H1 (cell line): ENCODE measurements at regions not wholly inside any gene's neighbourhood (a gene's known extent, or its start where the extent isn't known, plus 50 kb on each side); places are given as distances from the start of the nearest gene placed in this dataset.

Experiments used
- CTCF ChIA-PET: fragments of 300-600 bp; sonication (Branson Sonifier 250); formaldehyde crosslinking; loops from one replicate; lab custom pipeline; 2021; ENCODE audit not compliant: partially characterized antibody; lab: Charles Lee
- POLR2A ChIA-PET: fragments of 300-600 bp; sonication (Branson Sonifier 250); formaldehyde crosslinking; loops from one replicate; lab custom pipeline; 2021; ENCODE audit warnings: inconsistent platforms; ENCODE audit not compliant: partially characterized antibody; lab: Charles Lee
- DNase-seq, 2 experiments: peaks; one replicate each; pipeline versions ENCODE4 v3.0.0 to v3.0.0-alpha.2; 2010 to 2022; ENCODE audit warnings: low spot score in 2 of 2, low read depth in 1 of 2, mixed read lengths in 1 of 2
- FAIRE-seq: peaks from 2 replicates; lab custom pipeline; 2011; peaks lifted over from hg19 to GRCh38; lab: Jason Lieb, UNC
- H2AFZ ChIP-seq: 2 replicates; pipeline ENCODE4 v1.8.1; 2012; ENCODE audit warnings: low read length, inconsistent platforms
- H2AK5ac ChIP-seq: 2 replicates; pipeline ENCODE4 v1.6.1; 2013; ENCODE audit warnings: low read depth, low read length
- H2BK120ac ChIP-seq: replicated peaks from 2 replicates; pipeline ENCODE3; 2013; ENCODE audit warnings: low read depth, low read length, inconsistent platforms
- H2BK12ac ChIP-seq: 2 replicates; pipeline ENCODE4 v1.6.1; 2013; ENCODE audit warnings: low read depth, low read length
- H2BK15ac ChIP-seq: 2 replicates; pipeline ENCODE4 v1.6.1; 2013; ENCODE audit warnings: low read length
- H2BK20ac ChIP-seq: 2 replicates; pipeline ENCODE4 v1.6.1; 2013; ENCODE audit warnings: low read length
- H2BK5ac ChIP-seq: 2 replicates; pipeline ENCODE4 v1.6.1; 2013; ENCODE audit warnings: low read depth, low read length
- H3K14ac ChIP-seq: 2 replicates; pipeline ENCODE4 v1.6.1; 2013; ENCODE audit warnings: inconsistent platforms; ENCODE audit not compliant: insufficient read length
- H3K18ac ChIP-seq: 2 replicates; pipeline ENCODE4 v1.6.1; 2013; ENCODE audit warnings: low read length; ENCODE audit errors: extremely low read depth
- H3K23ac ChIP-seq: 2 replicates; pipeline ENCODE4 v1.6.1; 2013; ENCODE audit warnings: inconsistent platforms; ENCODE audit not compliant: insufficient read length
- H3K23me2 ChIP-seq: 2 replicates; pipeline ENCODE4 v1.6.1; 2013; ENCODE audit warnings: low read depth, low read length
- H3K27ac ChIP-seq: 2 replicates; pipeline ENCODE4 v1.6.1; 2011; ENCODE audit warnings: low read depth, low read length, inconsistent platforms
- H3K27me3 ChIP-seq, 4 experiments: replicated peaks in 1 of 4; 1 replicate in 1 of 4; 2 replicates in 3 of 4; pipeline versions ENCODE4 v1.6.1 to v1.8.1; 2011 to 2013; ENCODE audit warnings: low read length in 3 of 4, mild to moderate bottlenecking in 3 of 4, inconsistent platforms in 2 of 4, mixed read lengths in 2 of 4, moderate library complexity in 1 of 4; ENCODE audit not compliant: control insufficient read depth in 3 of 4, insufficient read depth in 3 of 4; ENCODE audit errors: extremely low read depth in 1 of 4
- H3K36me3 ChIP-seq, 4 experiments: 2 replicates each; pipeline versions ENCODE4 v1.6.1 to v1.8.1; 2011 to 2013; ENCODE audit warnings: mild to moderate bottlenecking in 4 of 4, low read length in 3 of 4, moderate library complexity in 2 of 4, control low read depth in 1 of 4, inconsistent platforms in 1 of 4; ENCODE audit not compliant: insufficient read depth in 4 of 4, control insufficient read depth in 2 of 4
- H3K4ac ChIP-seq: replicated peaks from 2 replicates; pipeline ENCODE3; 2013; ENCODE audit warnings: low read length, low read depth, mixed read lengths, inconsistent platforms; ENCODE audit not compliant: insufficient read length
- H3K4me1 ChIP-seq, 4 experiments: replicated peaks in 1 of 4; 1 replicate in 1 of 4; 2 replicates in 3 of 4; pipeline versions ENCODE4 v1.6.1 to v1.8.1; 2011 to 2013; ENCODE audit warnings: low read length in 3 of 4, inconsistent platforms in 2 of 4, mixed read lengths in 1 of 4; ENCODE audit not compliant: insufficient read depth in 4 of 4, control insufficient read depth in 3 of 4
- H3K4me2 ChIP-seq, 2 experiments: 2 replicates each; pipeline versions ENCODE4 v1.6.1 to v1.8.1; 2011 to 2013; ENCODE audit warnings: low read depth in 2 of 2, low read length in 2 of 2, control low read depth in 1 of 2, inconsistent platforms in 1 of 2, mild to moderate bottlenecking in 1 of 2; ENCODE audit not compliant: insufficient read depth in 1 of 2
- H3K4me3 ChIP-seq, 4 experiments: fragments of 200-600, 300-600 bp in 1 of 4; sonication (generic), shearing (Covaris generic), sonication (Bioruptor Twin) in 1 of 4; 2 replicates each; pipeline versions ENCODE4 v1.5.1 to v1.8.1; 2011 to 2016; ENCODE audit warnings: low read length in 4 of 4, low read depth in 3 of 4, control low read depth in 2 of 4, inconsistent platforms in 2 of 4, mild to moderate bottlenecking in 2 of 4, mixed read lengths in 1 of 4, moderate library complexity in 1 of 4; ENCODE audit not compliant: insufficient read depth in 2 of 4; ENCODE audit errors: extremely low read depth in 1 of 4
- H3K56ac ChIP-seq: replicated peaks from 2 replicates; pipeline ENCODE3; 2013; ENCODE audit warnings: low read depth, mild to moderate bottlenecking, mixed read lengths, low read length, inconsistent platforms; ENCODE audit not compliant: insufficient read length
- H3K79me1 ChIP-seq: 2 replicates; pipeline ENCODE4 v1.6.1; 2013; ENCODE audit warnings: low read depth, low read length, control low read depth
- H3K79me2 ChIP-seq, 2 experiments: 2 replicates each; pipeline versions ENCODE4 v1.6.1 to v1.8.1; 2012 to 2013; ENCODE audit warnings: low read length in 2 of 2, mild to moderate bottlenecking in 2 of 2, inconsistent platforms in 1 of 2; ENCODE audit not compliant: insufficient read depth in 2 of 2, control insufficient read depth in 1 of 2
- H3K9ac ChIP-seq, 4 experiments: replicated peaks in 1 of 4; 1 replicate in 1 of 4; 2 replicates in 3 of 4; pipeline versions ENCODE4 v1.6.1 to v1.8.1; 2011 to 2013; ENCODE audit warnings: low read depth in 3 of 4, low read length in 3 of 4, control low read depth in 2 of 4, mild to moderate bottlenecking in 2 of 4, moderate library complexity in 2 of 4, inconsistent platforms in 1 of 4; ENCODE audit errors: extremely low read depth in 1 of 4
- H3K9me3 ChIP-seq, 2 experiments: 2 replicates each; pipeline versions ENCODE4 v1.6.1 to v1.8.1; 2012 to 2013; ENCODE audit warnings: mild to moderate bottlenecking in 2 of 2, moderate library complexity in 2 of 2, control low read depth in 1 of 2, inconsistent platforms in 1 of 2, low read depth in 1 of 2, low read length in 1 of 2, mixed read lengths in 1 of 2; ENCODE audit not compliant: insufficient read depth in 2 of 2
- H4K20me1 ChIP-seq, 2 experiments: replicated peaks in 1 of 2; 2 replicates each; pipeline versions ENCODE3 to v1.8.1; 2011 to 2013; ENCODE audit warnings: inconsistent platforms in 2 of 2, low read length in 2 of 2, mild to moderate bottlenecking in 1 of 2; ENCODE audit not compliant: insufficient read depth in 2 of 2, control insufficient read depth in 1 of 2
- H4K5ac ChIP-seq: 2 replicates; pipeline ENCODE4 v1.6.1; 2013; ENCODE audit warnings: low read length, low read depth, mixed read lengths, inconsistent platforms; ENCODE audit not compliant: insufficient read length
- H4K8ac ChIP-seq: 2 replicates; pipeline ENCODE4 v1.8.0; 2013; ENCODE audit warnings: mild to moderate bottlenecking, moderate library complexity, low read length, inconsistent platforms; ENCODE audit not compliant: insufficient read depth; ENCODE audit errors: extremely low read depth
- H4K91ac ChIP-seq: replicated peaks from 2 replicates; pipeline ENCODE3; 2013; ENCODE audit warnings: low read length, mixed read lengths, inconsistent platforms; ENCODE audit not compliant: insufficient read length
- BACH1 ChIP-seq: IDR thresholded peaks from 2 replicates; pipeline ENCODE4 v1.6.1; 2012; ENCODE audit warnings: low read length, improper control_type of control experiment
- CBX8 ChIP-seq: fragments of 300-800, 300-1000 bp; sonication (generic); IDR thresholded peaks from 2 replicates; pipeline ENCODE4 v1.7.1; 2016; ENCODE audit warnings: low read depth, low read length, borderline replicate concordance
- CTCF ChIP-seq, 3 experiments: IDR thresholded peaks; 1 replicate in 2 of 3; 2 replicates in 1 of 3; pipeline versions ENCODE4 v1.5.1 to v1.6.1; 2011; ENCODE audit warnings: low read length in 3 of 3, mild to moderate bottlenecking in 3 of 3, inconsistent platforms in 2 of 3, low read depth in 1 of 3, moderate library complexity in 1 of 3; ENCODE audit not compliant: insufficient read depth in 1 of 3; ENCODE audit errors: control extremely low read depth in 1 of 3
- SRF ChIP-seq: IDR thresholded peaks from 2 replicates; pipeline ENCODE4 v1.6.1; 2011; ENCODE audit warnings: mild to moderate bottlenecking, low read depth, low read length, moderate library complexity
- TCF12 ChIP-seq: IDR thresholded peaks from 2 replicates; pipeline ENCODE4 v1.6.1; 2011; ENCODE audit warnings: low read depth, mild to moderate bottlenecking, low read length
- WGBS, 2 experiments: shearing (Covaris generic) in 1 of 2; methylation state at CpG; one replicate each; pipeline versions ENCODE4 v1.1.6 to v1.1.7; 2013 to 2015; ENCODE audit warnings: low lambda C conversion rate in 2 of 2, mixed read lengths in 2 of 2, inconsistent platforms in 1 of 2, low coverage in 1 of 2, missing lambda C conversion rate in 1 of 2; ENCODE audit not compliant: insufficient replicate concordance in 2 of 2, insufficient coverage in 1 of 2, insufficient read length in 1 of 2; ENCODE audit errors: extremely low coverage in 1 of 2, missing lambda C conversion rate in 1 of 2; 5-methylcytosine and 5-hydroxymethylcytosine counted together
- TF ChIP-seq, protein P1 (sequence below): IDR thresholded peaks from 2 replicates; pipeline ENCODE4 v1.6.1; 2012; ENCODE audit warnings: inconsistent platforms

DNA sequence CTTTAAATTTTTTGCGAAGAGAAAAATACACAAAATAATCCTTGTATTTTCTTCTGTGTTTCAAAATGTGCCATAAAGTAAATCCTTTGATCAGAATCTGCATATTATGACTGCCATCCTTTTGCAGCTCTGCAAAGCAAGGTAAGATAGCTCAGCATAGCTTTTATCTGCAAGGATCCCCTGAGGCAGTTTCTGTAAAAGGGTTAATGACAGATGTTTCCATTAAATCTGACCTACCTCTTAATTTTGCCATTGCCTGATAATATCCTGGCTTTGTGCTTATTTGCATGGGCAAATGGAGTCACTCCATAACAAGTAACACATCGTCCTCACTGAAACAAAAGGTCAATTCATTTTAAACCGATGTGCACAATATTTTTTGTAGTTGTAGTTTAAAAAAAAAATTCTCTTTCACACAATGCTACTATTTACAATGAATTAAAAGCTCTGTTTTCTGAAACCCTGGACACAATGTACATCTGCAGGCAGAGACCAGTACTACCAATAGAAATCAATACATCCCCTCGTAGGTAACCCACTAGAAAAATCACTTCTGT is 108.5 kb upstream of the SOX5 start:
- H4K8ac ChIP-seq = no peak overlapping the region
- H3K79me1 ChIP-seq = no peaks in the 10 kb centered on the region
- ChIA-PET CTCF (interaction anchor here (1.1 kb wide), 1 partner anchor 11 kb away, joined by 3 read pairs; no protein-coding TSS in a partner anchor), POLR2A (no interaction called here)
- H4K91ac ChIP-seq = no peak overlapping the region
- DNase-seq (no peak), FAIRE-seq (no peak)
- no peaks in the 10 kb centered on the region for H4K20me1 ChIP-seq
- H4K5ac ChIP-seq = no peak overlapping the region
- no peak overlapping the region for H2BK120ac ChIP-seq
- H3K23ac ChIP-seq = no peak overlapping the region
- 85% methylated on average over 4 of the region's 4 CpGs; no CpG with 5 or more reads in 1 of the 2 experiments for WGBS, 2 experiments
- no peaks in the 10 kb centered on the region for H3K23me2 ChIP-seq
- H3K36me3 ChIP-seq = no peaks in the 10 kb centered on the region
- no peak overlapping the region for H2BK20ac ChIP-seq
- no peak overlapping the region for H2BK15ac ChIP-seq
- no peak overlapping the region for H3K14ac ChIP-seq
- no peaks in the 10 kb centered on the region for H3K4me1 ChIP-seq
- no peaks in the 10 kb centered on the region for H3K9me3 ChIP-seq
- no peaks in the 10 kb centered on the region for H3K79me2 ChIP-seq
- no peak overlapping the region for H3K27ac ChIP-seq
- H3K18ac ChIP-seq = no peak overlapping the region
- no peak overlapping the region for H3K4ac ChIP-seq
- no peak overlapping the region for H3K4me2 ChIP-seq
- no peak overlapping the region for H3K56ac ChIP-seq
- no peaks in the 10 kb centered on the region for H3K27me3 ChIP-seq
- no peak overlapping the region for H2AFZ ChIP-seq
- H2BK5ac ChIP-seq = no peak overlapping the region
- no peak overlapping the region for H3K9ac ChIP-seq
- no peak overlapping the region for H2BK12ac ChIP-seq
- H2AK5ac ChIP-seq = no peak overlapping the region
- H3K4me3 ChIP-seq = no peak overlapping the region
- TF ChIP-seq, protein P1, sequence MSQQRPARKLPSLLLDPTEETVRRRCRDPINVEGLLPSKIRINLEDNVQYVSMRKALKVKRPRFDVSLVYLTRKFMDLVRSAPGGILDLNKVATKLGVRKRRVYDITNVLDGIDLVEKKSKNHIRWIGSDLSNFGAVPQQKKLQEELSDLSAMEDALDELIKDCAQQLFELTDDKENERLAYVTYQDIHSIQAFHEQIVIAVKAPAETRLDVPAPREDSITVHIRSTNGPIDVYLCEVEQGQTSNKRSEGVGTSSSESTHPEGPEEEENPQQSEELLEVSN = no peak
- no peak for TF ChIP-seq SRF
- no peak for TF ChIP-seq BACH1
- TF ChIP-seq CTCF (IDR thresholded peaks at IDR 0.05; ENCODE audit: control extremely low read depth in 1 of 3, insufficient read depth in 1 of 3, low read depth in 1 of 3, low read length in 3 of 3) = no peak
- TF ChIP-seq CBX8 = no peak
- no peak for TF ChIP-seq TCF12
